ENCODE measurements at regions not wholly inside any gene's neighbourhood (a gene's known extent, or its start where the extent isn't known, plus 50 kb on each side); places are given as distances from the start of the nearest gene placed in this dataset.

- Histone ChIP-seq H3K27ac (no peak overlapping the region), H3K27me3 (ENCODE audit: insufficient read depth, low read depth, severe bottlenecking) (peaks cover 20% of the 10 kb centered on the region), H3K9me3 (ENCODE audit: severe bottlenecking) (no peaks in the 10 kb centered on the region), H3K4me3 (ENCODE audit: low read depth, low read length) (no peak overlapping the region), H3K36me3 (no peaks in the 10 kb centered on the region)
- DNase-seq = no peak
- TF ChIP-seq CTCF (IDR thresholded peaks at IDR 0.05; ENCODE audit: low read depth, low read length) = no peak
These were observed 853.8 kb downstream of the TMEM182 start for GRCh38 chr2:103615611-103616105.

- Histone ChIP-seq H3K4me3 (ENCODE audit: low read depth, low read length) (no peak overlapping the region), H3K27me3 (ENCODE audit: insufficient read depth, low read depth, severe bottlenecking) (peaks cover 16% of the 10 kb centered on the region), H3K9me3 (ENCODE audit: severe bottlenecking) (no peaks in the 10 kb centered on the region), H3K36me3 (no peaks in the 10 kb centered on the region), H3K27ac (no peak overlapping the region)
- no peak for DNase-seq
- TF ChIP-seq CTCF (IDR thresholded peaks at IDR 0.05; ENCODE audit: low read depth, low read length) = no peak
These were observed 855.1 kb downstream of the TMEM182 start for GRCh38 chr2:103616891-103617290.

- no peaks in the 10 kb centered on the region for H3K36me3 ChIP-seq
These were observed 856.3 kb downstream of the TMEM182 start for GRCh38 chr2:103618112-103618511.

GRCh38 chr2:103627301-103627700 is 865.5 kb downstream of the TMEM182 start:
- no peak for DNase-seq
- Histone ChIP-seq H3K36me3 (no peaks in the 10 kb centered on the region), H3K4me3 (ENCODE audit: low read depth, low read length) (no peak overlapping the region), H3K9me3 (ENCODE audit: severe bottlenecking) (no peaks in the 10 kb centered on the region), H3K27ac (no peak overlapping the region), H3K27me3 (ENCODE audit: insufficient read depth, low read depth, severe bottlenecking) (no peaks in the 10 kb centered on the region)
- TF ChIP-seq CTCF (IDR thresholded peaks at IDR 0.05; ENCODE audit: low read depth, low read length) = no peak

More at GRCh38 chr2:103618112-103618511, 856.3 kb downstream of the TMEM182 start:
- peaks cover 16% of the 10 kb centered on the region for H3K27me3 ChIP-seq (ENCODE audit: insufficient read depth, low read depth, severe bottlenecking)
- no peak for DNase-seq
- H3K27ac ChIP-seq = no peak overlapping the region
- no peak for TF ChIP-seq CTCF (IDR thresholded peaks at IDR 0.05; ENCODE audit: low read depth, low read length)
- H3K4me3 ChIP-seq (ENCODE audit: low read depth, low read length) = no peak overlapping the region
- no peaks in the 10 kb centered on the region for H3K9me3 ChIP-seq (ENCODE audit: severe bottlenecking)

GRCh38 chr2:103638978-103639377 is 877.1 kb downstream of the TMEM182 start:
- H3K27ac ChIP-seq = no peak overlapping the region
- H3K36me3 ChIP-seq = no peaks in the 10 kb centered on the region
- no peak overlapping the region for H3K4me3 ChIP-seq (ENCODE audit: low read depth, low read length)
- no peaks in the 10 kb centered on the region for H3K9me3 ChIP-seq (ENCODE audit: severe bottlenecking)
- peaks cover 26% of the 10 kb centered on the region for H3K27me3 ChIP-seq (ENCODE audit: insufficient read depth, low read depth, severe bottlenecking)
- TF ChIP-seq CTCF (IDR thresholded peaks at IDR 0.05; ENCODE audit: low read depth, low read length) = no peak
- no peak for DNase-seq

- DNase-seq = no peak
- TF ChIP-seq CTCF (IDR thresholded peaks at IDR 0.05; ENCODE audit: low read depth, low read length) = no peak
- peaks cover 19% of the 10 kb centered on the region for H3K27me3 ChIP-seq (ENCODE audit: insufficient read depth, low read depth, severe bottlenecking)
- no peak overlapping the region for H3K27ac ChIP-seq
- no peak overlapping the region for H3K4me3 ChIP-seq (ENCODE audit: low read depth, low read length)
- H3K9me3 ChIP-seq (ENCODE audit: severe bottlenecking) = no peaks in the 10 kb centered on the region
- no peaks in the 10 kb centered on the region for H3K36me3 ChIP-seq
These were observed 894.7 kb downstream of the TMEM182 start for GRCh38 chr2:103656558-103656957.

All from WERI-Rb-1 (cell line).